Ishikawa (cell line): ENCODE measurements at regions not wholly inside any gene's neighbourhood (a gene's known extent, or its start where the extent isn't known, plus 50 kb on each side); places are given as distances from the start of the nearest gene placed in this dataset.

Experiments
- CEBPB ChIP-seq: IDR thresholded peaks from 2 replicates; pipeline ENCODE4 v1.6.1; 2012
- CREB1 ChIP-seq: IDR thresholded peaks from 2 replicates; pipeline ENCODE4 v1.6.1; 2012; ENCODE audit warnings: low read depth
- EGR1 ChIP-seq: IDR thresholded peaks from 2 replicates; pipeline ENCODE4 v1.6.1; 2012
- EP300 ChIP-seq: IDR thresholded peaks from 2 replicates; pipeline ENCODE4 v1.6.1; 2012; ENCODE audit warnings: borderline replicate concordance
- FOXM1 ChIP-seq: IDR thresholded peaks from 2 replicates; pipeline ENCODE4 v1.6.1; 2012; ENCODE audit warnings: low read depth, borderline replicate concordance
- MAX ChIP-seq: IDR thresholded peaks from 2 replicates; pipeline ENCODE4 v1.6.1; 2012
- NFIC ChIP-seq: IDR thresholded peaks from 2 replicates; pipeline ENCODE4 v1.6.1; 2012
- RAD21 ChIP-seq: IDR thresholded peaks from 2 replicates; pipeline ENCODE4 v1.6.1; 2012; ENCODE audit warnings: low read depth
- TAF1 ChIP-seq: IDR thresholded peaks from 2 replicates; pipeline ENCODE4 v1.6.1; 2012; ENCODE audit warnings: low read depth, mild to moderate bottlenecking
- TCF12 ChIP-seq: IDR thresholded peaks from 2 replicates; pipeline ENCODE4 v1.6.1; 2012; ENCODE audit warnings: low read depth
- TEAD4 ChIP-seq: IDR thresholded peaks from 2 replicates; pipeline ENCODE4 v1.6.1; 2012
- YY1 ChIP-seq: IDR thresholded peaks from 2 replicates; pipeline ENCODE4 v1.6.1; 2012; ENCODE audit warnings: low read depth
- ZBTB7A ChIP-seq: IDR thresholded peaks from 2 replicates; pipeline ENCODE4 v1.6.1; 2012; ENCODE audit warnings: low read depth
- TF ChIP-seq, protein P1 (sequence below): IDR thresholded peaks from 2 replicates; pipeline ENCODE4 v1.6.1; 2012; ENCODE audit warnings: low read depth, mild to moderate bottlenecking
- TF ChIP-seq, protein P2 (sequence below): IDR thresholded peaks from 2 replicates; pipeline ENCODE4 v1.6.1; 2012

GRCh38 chr5:145551714-145552113 is 283.4 kb downstream of the PRELID2 start:
- TF ChIP-seq TEAD4, result no peak
- no peak for TF ChIP-seq YY1
- no peak for TF ChIP-seq TAF1
- TF ChIP-seq CEBPB, result no peak
- TF ChIP-seq CREB1, result no peak
- TF ChIP-seq EGR1, result no peak
- no peak for TF ChIP-seq TCF12
- TF ChIP-seq RAD21, result no peak
- TF ChIP-seq NFIC, result no peak
- TF ChIP-seq FOXM1, result no peak
- TF ChIP-seq, protein P1, sequence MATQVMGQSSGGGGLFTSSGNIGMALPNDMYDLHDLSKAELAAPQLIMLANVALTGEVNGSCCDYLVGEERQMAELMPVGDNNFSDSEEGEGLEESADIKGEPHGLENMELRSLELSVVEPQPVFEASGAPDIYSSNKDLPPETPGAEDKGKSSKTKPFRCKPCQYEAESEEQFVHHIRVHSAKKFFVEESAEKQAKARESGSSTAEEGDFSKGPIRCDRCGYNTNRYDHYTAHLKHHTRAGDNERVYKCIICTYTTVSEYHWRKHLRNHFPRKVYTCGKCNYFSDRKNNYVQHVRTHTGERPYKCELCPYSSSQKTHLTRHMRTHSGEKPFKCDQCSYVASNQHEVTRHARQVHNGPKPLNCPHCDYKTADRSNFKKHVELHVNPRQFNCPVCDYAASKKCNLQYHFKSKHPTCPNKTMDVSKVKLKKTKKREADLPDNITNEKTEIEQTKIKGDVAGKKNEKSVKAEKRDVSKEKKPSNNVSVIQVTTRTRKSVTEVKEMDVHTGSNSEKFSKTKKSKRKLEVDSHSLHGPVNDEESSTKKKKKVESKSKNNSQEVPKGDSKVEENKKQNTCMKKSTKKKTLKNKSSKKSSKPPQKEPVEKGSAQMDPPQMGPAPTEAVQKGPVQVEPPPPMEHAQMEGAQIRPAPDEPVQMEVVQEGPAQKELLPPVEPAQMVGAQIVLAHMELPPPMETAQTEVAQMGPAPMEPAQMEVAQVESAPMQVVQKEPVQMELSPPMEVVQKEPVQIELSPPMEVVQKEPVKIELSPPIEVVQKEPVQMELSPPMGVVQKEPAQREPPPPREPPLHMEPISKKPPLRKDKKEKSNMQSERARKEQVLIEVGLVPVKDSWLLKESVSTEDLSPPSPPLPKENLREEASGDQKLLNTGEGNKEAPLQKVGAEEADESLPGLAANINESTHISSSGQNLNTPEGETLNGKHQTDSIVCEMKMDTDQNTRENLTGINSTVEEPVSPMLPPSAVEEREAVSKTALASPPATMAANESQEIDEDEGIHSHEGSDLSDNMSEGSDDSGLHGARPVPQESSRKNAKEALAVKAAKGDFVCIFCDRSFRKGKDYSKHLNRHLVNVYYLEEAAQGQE, result no peak
- TF ChIP-seq, protein P2, sequence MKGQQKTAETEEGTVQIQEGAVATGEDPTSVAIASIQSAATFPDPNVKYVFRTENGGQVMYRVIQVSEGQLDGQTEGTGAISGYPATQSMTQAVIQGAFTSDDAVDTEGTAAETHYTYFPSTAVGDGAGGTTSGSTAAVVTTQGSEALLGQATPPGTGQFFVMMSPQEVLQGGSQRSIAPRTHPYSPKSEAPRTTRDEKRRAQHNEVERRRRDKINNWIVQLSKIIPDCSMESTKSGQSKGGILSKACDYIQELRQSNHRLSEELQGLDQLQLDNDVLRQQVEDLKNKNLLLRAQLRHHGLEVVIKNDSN, result no peak
- no peak for TF ChIP-seq MAX
- no peak for TF ChIP-seq ZBTB7A
- TF ChIP-seq EP300, result no peak

- TF ChIP-seq MAX (no peak), TCF12 (no peak), EP300 (no peak), EGR1 (no peak), TAF1 (no peak), TEAD4 (no peak), NFIC (no peak), RAD21 (no peak), CREB1 (no peak), FOXM1 (no peak), CEBPB (no peak), ZBTB7A (no peak), YY1 (no peak)
- TF ChIP-seq, protein P1, result no peak
- TF ChIP-seq, protein P2, result no peak
These were observed 287.0 kb downstream of the PRELID2 start for GRCh38 chr5:145548097-145548496.

GRCh38 chr5:145544401-145544800 is 290.7 kb downstream of the PRELID2 start:
- TF ChIP-seq FOXM1, result no peak
- no peak for TF ChIP-seq TAF1

- TF ChIP-seq EGR1 (no peak), FOXM1 (no peak), TCF12 (no peak), CEBPB (no peak), CREB1 (no peak)
- TF ChIP-seq, protein P2, result no peak
These were observed 291.2 kb downstream of the PRELID2 start for GRCh38 chr5:145543968-145544367.

DNA sequence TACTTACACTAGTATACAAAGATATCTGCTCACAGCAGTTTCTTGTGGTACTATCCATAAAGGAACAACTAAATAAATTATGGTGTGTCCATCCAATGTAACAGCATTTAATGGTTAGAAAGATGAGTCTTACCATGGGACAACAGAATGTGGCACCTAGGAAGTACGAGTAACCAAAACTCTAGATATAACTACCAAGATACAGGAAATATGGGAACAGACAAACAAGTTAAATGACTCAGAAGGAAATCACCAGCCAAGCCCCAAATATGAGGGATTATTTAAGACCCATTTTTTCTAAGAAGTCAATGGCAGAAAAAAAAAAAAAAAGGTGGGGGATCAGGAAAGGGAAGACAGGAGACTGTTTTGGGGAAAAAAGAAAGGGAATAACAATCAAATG is 294.8 kb downstream of the PRELID2 start:
- TF ChIP-seq EP300 (no peak), TEAD4 (no peak), ZBTB7A (no peak), YY1 (no peak), TCF12 (no peak), CREB1 (no peak), RAD21 (no peak), CEBPB (no peak), EGR1 (no peak), MAX (no peak), TAF1 (no peak), NFIC (no peak), FOXM1 (no peak)
- TF ChIP-seq, protein P2, result no peak
- TF ChIP-seq, protein P1, result no peak
